ENCODE measurements at regions not wholly inside any gene's neighbourhood (a gene's known extent, or its start where the extent isn't known, plus 50 kb on each side); places are given as distances from the start of the nearest gene placed in this dataset.
"Not testable (repeated sequence)": the region's sequence is repeated elsewhere in the genome, so short reads cannot be mapped to it uniquely, and the experiment has no call there.

- no peak for DNase-seq
These were observed 222.4 kb downstream of the GPAT3 start for GRCh38 chr4:83758285-83758684.

- DNase-seq, result no peak
These were observed 221.3 kb downstream of the GPAT3 start for GRCh38 chr4:83757121-83757621.

- no peak for DNase-seq
These were observed 217.4 kb downstream of the GPAT3 start for GRCh38 chr4:83753260-83753659.

- DNase-seq, result no peak
These were observed 215.5 kb downstream of the GPAT3 start for GRCh38 chr4:83751336-83751949.

- DNase-seq, result no peak
These were observed 212.8 kb downstream of the GPAT3 start for GRCh38 chr4:83748711-83749110.

- DNase-seq, result no peak
These were observed 203.0 kb downstream of the GPAT3 start for GRCh38 chr4:83738895-83739294.

GRCh38 chr4:83734576-83734975 lies 198.7 kb downstream of the GPAT3 start:
- no peak for DNase-seq

GRCh38 chr4:83732114-83732635 lies 196.3 kb downstream of the GPAT3 start:
- DNase-seq, result no peak

GRCh38 chr4:83731609-83732008 lies 195.7 kb downstream of the GPAT3 start:
- no peak for DNase-seq

- DNase-seq, result not testable (repeated sequence)
These were observed 195.1 kb downstream of the GPAT3 start for GRCh38 chr4:83730958-83731357.

- no peak for DNase-seq
These were observed 192.3 kb downstream of the GPAT3 start for GRCh38 chr4:83728191-83728590.

GRCh38 chr4:83725336-83726085 lies 189.6 kb downstream of the GPAT3 start:
- no peak for DNase-seq

GRCh38 chr4:83724485-83725335 lies 188.8 kb downstream of the GPAT3 start:
- no peak for DNase-seq

GRCh38 chr4:83723609-83724008 lies 187.7 kb downstream of the GPAT3 start:
- DNase-seq, result no peak

GRCh38 chr4:83722730-83723269 lies 186.9 kb downstream of the GPAT3 start:
- no peak for DNase-seq

- no peak for DNase-seq
These were observed 181.0 kb downstream of the GPAT3 start for GRCh38 chr4:83716874-83717273.

GRCh38 chr4:83712890-83713289 lies 177.0 kb downstream of the GPAT3 start:
- DNase-seq, result no peak

- DNase-seq, result no peak
These were observed 173.7 kb downstream of the GPAT3 start for GRCh38 chr4:83709627-83710026.

- DNase-seq, result no peak
These were observed 172.7 kb downstream of the GPAT3 start for GRCh38 chr4:83708500-83709175.

- no peak for DNase-seq
These were observed 168.9 kb downstream of the GPAT3 start for GRCh38 chr4:83704786-83705185.

GRCh38 chr4:83703752-83704151 lies 167.8 kb downstream of the GPAT3 start:
- DNase-seq, result no peak

GRCh38 chr4:83701041-83701440 lies 165.1 kb downstream of the GPAT3 start:
- no peak for DNase-seq
